ENCODE measurements at regions not wholly inside any gene's neighbourhood (a gene's known extent, or its start where the extent isn't known, plus 50 kb on each side); places are given as distances from the start of the nearest gene placed in this dataset.

- TF ChIP-seq CTCF (IDR thresholded peaks at IDR 0.05) (no peak), POLR2A (IDR thresholded peaks at IDR 0.05) (no peak)
Measured at GRCh38 chr3:106296062-106296461, 427.2 kb upstream of the CBLB start.

All from Peyer's patch (tissue), 4 donors.